Esophagus squamous epithelium (tissue), 5 donors: ENCODE measurements at regions not wholly inside any gene's neighbourhood (a gene's known extent, or its start where the extent isn't known, plus 50 kb on each side); places are given as distances from the start of the nearest gene placed in this dataset.

ENCODE experiments used
- DNase-seq: peaks from one replicate; lab custom pipeline; 2025; lab: John Stamatoyannopoulos, UW
- H3K27ac ChIP-seq, 4 donors: fragments of 200-600 bp; sonication (generic); one replicate each; pipeline ENCODE4 v1.5.1; 2016 to 2019; ENCODE audit warnings: mild to moderate bottlenecking in 1 of 4
- H3K27me3 ChIP-seq, 4 donors: fragments of 200-600 bp; sonication (generic); 1 replicate in 3 of 4; 2 replicates in 1 of 4; pipeline versions ENCODE4 v1.5.1 to v1.6.0; 2017 to 2021; ENCODE audit warnings: antibody characterized with exemption in 1 of 4
- H3K36me3 ChIP-seq, 3 donors: fragments of 200-600 bp; sonication (generic); one replicate each; pipeline ENCODE4 v1.5.1; 2016 to 2019
- H3K4me1 ChIP-seq, 3 donors: fragments of 200-600 bp; sonication (generic); one replicate each; pipeline ENCODE4 v1.5.1; 2017 to 2019
- H3K4me3 ChIP-seq, 4 donors: fragments of 200-600 bp; sonication (generic); 1 replicate in 3 of 4; 2 replicates in 1 of 4; pipeline ENCODE4 v1.5.1; 2016 to 2019; ENCODE audit warnings: mild to moderate bottlenecking in 2 of 4, moderate library complexity in 1 of 4
- H3K9me3 ChIP-seq, 3 donors: fragments of 200-600 bp; sonication (generic); one replicate each; pipeline ENCODE4 v1.5.1; 2016 to 2019
- POLR2A ChIP-seq, 4 donors: fragments of 450-650 bp; IDR thresholded peaks; one replicate each; pipeline ENCODE4 v1.6.1; 2017; ENCODE audit warnings: antibody characterized with exemption in 4 of 4, mild to moderate bottlenecking in 4 of 4, moderate library complexity in 3 of 4
- WGBS, 2 donors: methylation state at CpG; one replicate each; pipeline ENCODE4 v1.1.5; 2018; 5-methylcytosine and 5-hydroxymethylcytosine counted together
- intact Hi-C: fragments of 100-400 bp; cut with DNase I; formaldehyde crosslinking; loops from one replicate; pipeline ENCODE4 v1.15.0; 2022
- TF ChIP-seq, protein P1 (sequence below), 6 experiments: fragments of 450-650 bp in 4 of 6; fragments of 200-600 bp in 2 of 6; sonication (generic) in 2 of 6; IDR thresholded peaks; one replicate each; pipeline ENCODE4 v1.5.1; 2016 to 2019; ENCODE audit warnings: antibody characterized with exemption in 6 of 6, mild to moderate bottlenecking in 4 of 6, moderate library complexity in 4 of 6
- donor health status: DM: yes; HTN: yes; CAD: no.

- no peak overlapping the region for H3K4me3 ChIP-seq
- no peaks in the 10 kb centered on the region for H3K27me3 ChIP-seq
- H3K36me3 ChIP-seq = no peaks in the 10 kb centered on the region
- WGBS, 2 donors = 73 to 84% methylated on average over 2 of the region's 2 CpGs
- TF ChIP-seq POLR2A (IDR thresholded peaks at IDR 0.05) = no peak
- TF ChIP-seq, protein P1, sequence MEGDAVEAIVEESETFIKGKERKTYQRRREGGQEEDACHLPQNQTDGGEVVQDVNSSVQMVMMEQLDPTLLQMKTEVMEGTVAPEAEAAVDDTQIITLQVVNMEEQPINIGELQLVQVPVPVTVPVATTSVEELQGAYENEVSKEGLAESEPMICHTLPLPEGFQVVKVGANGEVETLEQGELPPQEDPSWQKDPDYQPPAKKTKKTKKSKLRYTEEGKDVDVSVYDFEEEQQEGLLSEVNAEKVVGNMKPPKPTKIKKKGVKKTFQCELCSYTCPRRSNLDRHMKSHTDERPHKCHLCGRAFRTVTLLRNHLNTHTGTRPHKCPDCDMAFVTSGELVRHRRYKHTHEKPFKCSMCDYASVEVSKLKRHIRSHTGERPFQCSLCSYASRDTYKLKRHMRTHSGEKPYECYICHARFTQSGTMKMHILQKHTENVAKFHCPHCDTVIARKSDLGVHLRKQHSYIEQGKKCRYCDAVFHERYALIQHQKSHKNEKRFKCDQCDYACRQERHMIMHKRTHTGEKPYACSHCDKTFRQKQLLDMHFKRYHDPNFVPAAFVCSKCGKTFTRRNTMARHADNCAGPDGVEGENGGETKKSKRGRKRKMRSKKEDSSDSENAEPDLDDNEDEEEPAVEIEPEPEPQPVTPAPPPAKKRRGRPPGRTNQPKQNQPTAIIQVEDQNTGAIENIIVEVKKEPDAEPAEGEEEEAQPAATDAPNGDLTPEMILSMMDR (IDR thresholded peaks at IDR 0.05) = no peak
- H3K27ac ChIP-seq = no peak overlapping the region
- no peak for DNase-seq
- intact Hi-C loops = no loop called here
- H3K4me1 ChIP-seq = no peaks in the 10 kb centered on the region
- no peaks in the 10 kb centered on the region for H3K9me3 ChIP-seq
Measured at GRCh38 chr21:16028142-16028541, 298.4 kb downstream of the USP25 start.

DNA sequence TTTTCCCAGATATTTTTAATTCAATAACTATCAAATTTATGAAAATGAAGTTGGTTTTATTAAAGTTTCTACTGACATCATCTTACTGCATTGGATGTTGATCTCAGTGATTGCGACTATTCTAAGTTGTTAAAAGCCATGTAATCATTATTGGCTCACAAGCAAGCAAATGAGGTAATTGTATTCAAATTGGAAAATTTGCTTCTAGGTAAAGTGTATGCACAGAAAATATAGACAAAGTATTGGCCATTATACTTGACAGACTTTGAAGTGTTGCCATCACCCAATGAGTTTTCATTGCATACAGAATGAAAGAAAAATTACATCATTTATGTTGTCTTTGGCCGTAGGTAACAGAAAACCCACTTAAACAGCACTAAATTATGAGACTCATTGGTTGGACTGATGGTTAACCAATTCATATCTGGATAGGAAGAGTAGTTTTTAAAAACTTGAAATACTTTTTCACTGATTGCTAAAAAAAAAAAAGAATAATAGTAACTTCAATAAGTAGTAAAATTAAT, 299.2 kb downstream of the USP25 start:
- 76 to 79% methylated on average over 2 of the region's 2 CpGs for WGBS, 2 donors
- Histone ChIP-seq H3K4me1 (no peaks in the 10 kb centered on the region), H3K27me3 (no peaks in the 10 kb centered on the region), H3K4me3 (no peak overlapping the region), H3K36me3 (no peaks in the 10 kb centered on the region), H3K9me3 (no peaks in the 10 kb centered on the region), H3K27ac (no peak overlapping the region)
- intact Hi-C loops = no loop called here
- TF ChIP-seq, protein P1 (IDR thresholded peaks at IDR 0.05) = no peak
- no peak for TF ChIP-seq POLR2A (IDR thresholded peaks at IDR 0.05)
- DNase-seq = no peak

DNA sequence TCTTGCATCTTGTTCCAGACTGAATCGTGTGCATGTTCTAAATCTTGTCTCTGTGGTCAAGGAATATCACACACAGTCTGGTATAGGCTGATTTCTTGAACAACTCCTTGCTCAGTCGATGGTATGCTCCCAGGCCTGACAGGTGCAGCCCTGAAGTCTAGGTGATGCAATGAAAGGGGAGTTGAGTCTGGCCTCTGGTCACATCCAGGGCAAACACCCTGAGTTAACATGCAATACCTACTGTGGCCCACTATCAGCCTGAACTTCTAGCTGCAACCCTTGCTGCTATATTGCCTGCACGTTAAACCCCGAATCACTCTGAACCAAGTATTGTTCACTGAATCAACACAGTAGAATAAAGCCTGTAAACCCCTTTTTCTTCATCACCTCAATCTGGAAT, 303.4 kb downstream of the USP25 start:
- no peaks in the 10 kb centered on the region for H3K4me1 ChIP-seq
- H3K9me3 ChIP-seq = no peaks in the 10 kb centered on the region
- WGBS, 2 donors = 82 to 95% methylated on average over 4 of the region's 4 CpGs
- no peak for DNase-seq
- H3K4me3 ChIP-seq = no peak overlapping the region
- intact Hi-C loops = no loop called here
- TF ChIP-seq, protein P1 (IDR thresholded peaks at IDR 0.05) = no peak
- TF ChIP-seq POLR2A (IDR thresholded peaks at IDR 0.05) = no peak
- H3K36me3 ChIP-seq = no peaks in the 10 kb centered on the region
- H3K27ac ChIP-seq = no peak overlapping the region
- H3K27me3 ChIP-seq = no peaks in the 10 kb centered on the region

DNA sequence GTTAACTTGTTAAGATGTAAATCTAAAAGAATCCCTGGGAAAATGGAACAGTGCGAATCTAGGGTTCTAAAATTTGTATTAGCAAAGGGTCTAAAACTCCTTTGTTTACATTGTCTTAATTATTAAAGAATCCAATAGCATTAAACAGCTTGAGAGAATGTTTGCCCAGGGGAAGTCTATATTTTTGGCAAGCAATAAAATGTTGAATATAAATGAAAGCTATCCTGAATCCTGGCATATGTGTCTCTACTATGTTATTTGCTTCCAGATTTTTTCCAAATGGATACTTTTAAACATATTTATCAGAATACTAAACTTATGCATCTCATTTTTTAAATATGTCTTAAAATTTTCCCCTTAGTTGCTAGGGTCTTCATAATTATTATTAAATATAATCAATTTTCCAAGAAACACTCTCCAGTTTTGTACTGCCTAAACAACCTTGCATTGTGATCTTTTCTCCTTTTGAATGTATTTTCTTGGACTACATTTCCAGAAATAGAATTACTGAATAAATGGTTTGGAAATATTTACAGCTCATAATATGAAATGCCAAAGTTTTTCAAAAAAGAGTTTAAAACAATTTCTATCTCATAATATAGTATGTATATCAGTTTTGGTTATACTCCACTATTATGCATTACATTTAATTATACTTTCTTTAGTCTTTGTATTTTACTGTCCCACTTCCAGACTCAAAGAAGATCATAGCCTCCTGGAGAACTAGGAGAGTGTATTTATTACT, 304.8 kb downstream of the USP25 start:
- Histone ChIP-seq H3K4me1 (no peaks in the 10 kb centered on the region), H3K27ac (no peak overlapping the region), H3K27me3 (no peaks in the 10 kb centered on the region), H3K36me3 (no peaks in the 10 kb centered on the region), H3K4me3 (no peak overlapping the region), H3K9me3 (no peaks in the 10 kb centered on the region)
- TF ChIP-seq, protein P1 (IDR thresholded peaks at IDR 0.05) = no peak
- TF ChIP-seq POLR2A (IDR thresholded peaks at IDR 0.05) = no peak
- DNase-seq = no peak
- intact Hi-C loops = no loop called here
- 0 to 25% methylated on average over 1 of the region's 1 CpG for WGBS, 2 donors

DNA sequence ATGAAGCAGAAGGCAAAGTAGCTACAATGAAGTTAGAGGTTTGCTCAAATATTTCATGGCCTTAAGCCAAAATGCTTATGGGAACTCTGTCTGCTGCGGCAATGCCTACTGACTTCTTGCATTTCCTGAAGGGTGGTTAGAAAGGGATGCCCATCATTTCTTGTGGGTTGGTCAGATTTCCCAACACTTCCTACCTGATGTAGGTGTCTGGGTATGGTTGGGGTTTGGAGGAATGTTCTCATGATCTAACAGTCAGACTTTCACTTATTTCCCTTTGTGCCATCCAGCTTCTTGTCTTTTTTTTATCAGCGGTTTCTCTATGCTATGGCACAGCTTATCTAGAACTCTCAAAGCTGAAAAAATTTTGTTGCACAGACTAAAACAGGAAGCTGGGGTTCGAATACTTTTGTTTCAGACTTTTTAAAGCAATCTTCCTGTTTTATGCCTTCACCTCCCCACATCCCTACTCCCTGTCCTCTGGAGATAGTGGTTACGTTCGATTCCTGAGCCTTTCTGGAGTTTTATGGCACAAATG, 307.7 kb downstream of the USP25 start:
- H3K36me3 ChIP-seq = no peaks in the 10 kb centered on the region
- no peak overlapping the region for H3K4me3 ChIP-seq
- TF ChIP-seq, protein P1 (IDR thresholded peaks at IDR 0.05) = no peak
- TF ChIP-seq POLR2A (IDR thresholded peaks at IDR 0.05) = no peak
- H3K27ac ChIP-seq = no peak overlapping the region
- H3K4me1 ChIP-seq = no peaks in the 10 kb centered on the region
- no peaks in the 10 kb centered on the region for H3K27me3 ChIP-seq
- intact Hi-C loops = no loop called here
- no peak for DNase-seq
- WGBS, 2 donors = 50 to 65% methylated on average over 5 of the region's 5 CpGs
- no peaks in the 10 kb centered on the region for H3K9me3 ChIP-seq
